ENCODE measurements at regions not wholly inside any gene's neighbourhood (a gene's known extent, or its start where the extent isn't known, plus 50 kb on each side); places are given as distances from the start of the nearest gene placed in this dataset.

GRCh38 chr3:55246033-55246432 is 241.1 kb downstream of the WNT5A start:
- no peak for TF ChIP-seq MIER1 (IDR thresholded peaks at IDR 0.05; ENCODE audit: low read depth)
- TF ChIP-seq ZNF253 (CRISPR knock-in tag; conservative IDR thresholded peaks at IDR 0.05) = no peak
- no peak for TF ChIP-seq FOXM1 (IDR thresholded peaks at IDR 0.05; ENCODE audit: low read depth)
- no peak for TF ChIP-seq FOXM1 (CRISPR knock-in tag; IDR thresholded peaks at IDR 0.05; ENCODE audit: low read depth)
- TF ChIP-seq CEBPB (tag; IDR thresholded peaks at IDR 0.05) = no peak
- TF ChIP-seq RBM25 (IDR thresholded peaks at IDR 0.05; ENCODE audit: low read depth, low read length, severe bottlenecking) = no peak
- no peak for TF ChIP-seq MAFF (IDR thresholded peaks at IDR 0.05; ENCODE audit: low read length)
- no peak for TF ChIP-seq CTCF (IDR thresholded peaks at IDR 0.05 in 2 of 3, conservative IDR thresholded peaks at IDR 0.05 in 1 of 3; ENCODE audit: insufficient read depth in 2 of 3, low read depth in 1 of 3, low read length in 3 of 3)
- TF ChIP-seq SETDB1 (IDR thresholded peaks at IDR 0.05; ENCODE audit: low read length) = no peak
